ENCODE measurements at regions not wholly inside any gene's neighbourhood (a gene's known extent, or its start where the extent isn't known, plus 50 kb on each side); places are given as distances from the start of the nearest gene placed in this dataset.

DNA sequence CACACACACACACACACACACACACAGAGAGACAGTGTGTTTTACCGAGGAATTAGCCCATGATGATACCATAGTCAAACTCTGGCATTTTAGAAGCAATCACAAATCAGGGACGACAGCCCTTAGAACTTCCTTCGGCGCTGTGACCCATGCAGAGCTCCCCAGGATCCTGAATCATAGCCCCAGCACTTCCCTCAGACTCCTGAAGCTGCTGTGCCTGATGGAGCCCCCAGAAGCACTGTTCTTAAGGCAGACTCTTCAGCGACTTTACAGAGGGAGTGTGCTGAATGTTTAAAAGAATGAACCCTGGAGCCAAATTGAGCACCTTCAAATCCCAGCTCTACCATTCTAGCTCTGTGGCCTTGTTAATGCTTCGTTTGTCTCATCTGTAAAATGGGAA, 89.3 kb upstream of the LIPC start:
- Mint-ChIP-seq H3K36me3 (ENCODE audit: low read depth) (no peaks in the 10 kb centered on the region), H3K4me3 (no peak overlapping the region), H3K4me1 (ENCODE audit: low read depth) (no peaks in the 10 kb centered on the region), H3K9me3 (peaks cover 1% of the 10 kb centered on the region), H3K27ac (no peak overlapping the region), H3K27me3 (no peaks in the 10 kb centered on the region)
- POLR2A ChIA-PET = no interaction called here
- intact Hi-C loops (cut with micrococcal nuclease) = no loop called here
- TF ChIP-seq, protein P1, sequence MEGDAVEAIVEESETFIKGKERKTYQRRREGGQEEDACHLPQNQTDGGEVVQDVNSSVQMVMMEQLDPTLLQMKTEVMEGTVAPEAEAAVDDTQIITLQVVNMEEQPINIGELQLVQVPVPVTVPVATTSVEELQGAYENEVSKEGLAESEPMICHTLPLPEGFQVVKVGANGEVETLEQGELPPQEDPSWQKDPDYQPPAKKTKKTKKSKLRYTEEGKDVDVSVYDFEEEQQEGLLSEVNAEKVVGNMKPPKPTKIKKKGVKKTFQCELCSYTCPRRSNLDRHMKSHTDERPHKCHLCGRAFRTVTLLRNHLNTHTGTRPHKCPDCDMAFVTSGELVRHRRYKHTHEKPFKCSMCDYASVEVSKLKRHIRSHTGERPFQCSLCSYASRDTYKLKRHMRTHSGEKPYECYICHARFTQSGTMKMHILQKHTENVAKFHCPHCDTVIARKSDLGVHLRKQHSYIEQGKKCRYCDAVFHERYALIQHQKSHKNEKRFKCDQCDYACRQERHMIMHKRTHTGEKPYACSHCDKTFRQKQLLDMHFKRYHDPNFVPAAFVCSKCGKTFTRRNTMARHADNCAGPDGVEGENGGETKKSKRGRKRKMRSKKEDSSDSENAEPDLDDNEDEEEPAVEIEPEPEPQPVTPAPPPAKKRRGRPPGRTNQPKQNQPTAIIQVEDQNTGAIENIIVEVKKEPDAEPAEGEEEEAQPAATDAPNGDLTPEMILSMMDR (IDR thresholded peaks at IDR 0.05) = no peak
- CTCF ChIA-PET = interaction anchor here (1.3 kb wide), 1 partner anchor 39 kb away, joined by 3 read pairs; no protein-coding TSS in a partner anchor
- ATAC-seq (no peak), DNase-seq (no peak)

DNA sequence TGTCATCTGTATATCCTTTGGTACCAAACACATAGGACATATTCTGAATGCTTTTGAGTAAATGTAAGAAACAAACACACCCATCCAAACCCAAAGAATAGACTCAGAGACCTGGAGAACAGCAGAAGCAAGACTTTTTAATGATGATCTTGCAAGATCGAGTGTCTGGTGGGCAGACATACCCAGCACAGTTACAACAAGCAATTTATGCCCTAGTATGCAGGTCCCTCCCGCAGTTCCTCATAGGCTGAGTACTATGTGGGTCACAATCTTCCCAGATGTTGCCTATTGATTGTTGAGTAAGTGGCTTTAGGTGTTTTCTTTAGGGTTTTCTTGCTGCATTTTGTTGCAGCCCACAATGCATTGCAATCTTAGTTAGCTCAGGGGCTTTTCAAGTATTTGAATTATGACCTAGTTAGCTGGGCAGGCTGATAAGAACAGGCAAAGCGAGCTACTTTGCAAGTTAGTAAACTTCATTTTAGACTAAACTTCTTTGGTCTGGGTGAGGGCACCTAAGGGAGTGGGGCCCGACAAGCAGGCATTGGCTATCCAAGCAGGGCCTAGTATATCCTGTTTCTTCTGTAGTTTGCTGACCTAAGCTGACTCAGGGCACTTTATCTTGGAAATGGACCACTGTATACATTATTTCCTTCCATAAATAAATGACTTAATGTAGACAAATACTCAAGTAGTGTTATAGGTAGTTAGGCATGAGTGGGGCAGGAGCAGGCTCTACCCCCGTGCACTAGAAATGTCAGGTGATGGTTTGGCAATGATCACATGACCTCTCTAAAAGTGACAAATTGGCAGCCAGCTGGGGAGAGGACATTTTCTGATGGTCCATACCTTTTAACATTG, 87.3 kb upstream of the LIPC start:
- no peaks in the 10 kb centered on the region for H3K36me3 Mint-ChIP-seq (ENCODE audit: low read depth)
- DNase-seq (no peak), ATAC-seq (no peak)
- H3K4me3 Mint-ChIP-seq = no peak overlapping the region
- peaks cover 3% of the 10 kb centered on the region for H3K4me1 Mint-ChIP-seq (ENCODE audit: low read depth)
- H3K27me3 Mint-ChIP-seq = no peaks in the 10 kb centered on the region
- POLR2A ChIA-PET = interaction anchor here (0.6 to 1.0 kb wide), 2 partner anchors 14 to 157 kb away, joined by 3 read pairs; no protein-coding TSS in a partner anchor
- CTCF ChIA-PET = interaction anchor here (1.3 kb wide), 1 partner anchor 10 kb away, joined by 4 read pairs; no protein-coding TSS in a partner anchor
- intact Hi-C loops (cut with micrococcal nuclease) = no loop called here
- peaks cover 1% of the 10 kb centered on the region for H3K9me3 Mint-ChIP-seq
- TF ChIP-seq, protein P1 (IDR thresholded peaks at IDR 0.05) = no peak
- H3K27ac Mint-ChIP-seq = no peak overlapping the region

DNA sequence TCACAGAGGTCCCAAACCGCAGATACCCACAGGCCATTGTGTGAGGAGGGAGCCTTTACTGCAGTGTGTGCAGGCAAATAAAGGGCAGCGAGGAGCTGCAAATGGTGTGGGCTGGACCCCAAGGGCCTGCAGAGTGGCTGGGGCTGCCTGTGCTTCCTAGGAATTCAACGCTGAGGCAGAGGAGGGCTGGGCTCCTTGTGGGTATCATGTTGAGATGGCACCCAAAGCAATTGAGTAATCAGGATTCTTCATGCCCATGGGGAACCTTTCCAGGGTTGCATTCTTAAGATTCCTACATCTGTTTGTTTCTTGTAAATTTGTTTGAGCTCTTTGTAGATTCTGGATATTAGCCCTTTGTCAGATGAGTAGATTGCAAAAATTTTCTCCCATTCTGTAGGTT, 85.4 kb upstream of the LIPC start:
- H3K27ac Mint-ChIP-seq = no peak overlapping the region
- no peaks in the 10 kb centered on the region for H3K36me3 Mint-ChIP-seq (ENCODE audit: low read depth)
- peaks cover 3% of the 10 kb centered on the region for H3K4me1 Mint-ChIP-seq (ENCODE audit: low read depth)
- H3K27me3 Mint-ChIP-seq = no peaks in the 10 kb centered on the region
- ATAC-seq (no peak), DNase-seq (no peak)
- ChIA-PET POLR2A (no interaction called here), CTCF (no interaction called here)
- H3K9me3 Mint-ChIP-seq = peaks cover 1% of the 10 kb centered on the region
- intact Hi-C loops (cut with micrococcal nuclease) = no loop called here
- no peak overlapping the region for H3K4me3 Mint-ChIP-seq
- TF ChIP-seq, protein P1 (IDR thresholded peaks at IDR 0.05) = no peak

DNA sequence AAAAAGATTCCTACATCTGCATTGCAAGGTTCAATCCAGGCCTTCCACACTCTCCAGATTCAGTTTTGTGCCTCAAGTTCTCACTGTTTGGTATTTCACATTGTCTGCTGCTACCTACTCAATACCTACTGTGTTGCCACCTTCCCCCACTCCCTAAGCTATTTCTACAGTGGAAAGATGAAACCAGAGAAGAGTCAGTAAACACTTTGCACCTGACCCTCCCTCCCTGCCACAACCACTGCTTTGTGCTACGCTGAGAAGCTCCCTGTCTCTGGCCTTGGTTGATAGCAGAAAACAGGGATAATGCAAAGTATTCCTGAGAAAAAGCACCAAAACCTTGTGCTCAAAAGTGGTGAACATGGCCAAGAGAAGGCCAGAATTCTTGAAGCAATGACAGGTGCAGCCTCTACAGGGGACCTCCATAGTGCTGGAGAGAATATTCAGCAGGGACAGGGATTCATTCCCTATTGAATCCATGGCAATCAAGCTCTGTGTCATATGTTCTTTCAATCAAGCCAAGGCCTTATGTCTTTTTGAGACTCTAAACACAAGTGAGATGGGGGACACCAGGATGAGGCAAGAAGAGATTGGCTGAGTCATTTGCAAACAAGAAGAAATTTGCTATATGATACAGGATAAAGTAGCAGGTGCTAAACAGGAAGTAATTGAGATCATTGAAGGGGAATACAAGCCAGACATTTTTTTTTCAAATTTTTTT, 83.5 kb upstream of the LIPC start:
- H3K36me3 Mint-ChIP-seq (ENCODE audit: low read depth) = no peaks in the 10 kb centered on the region
- POLR2A ChIA-PET = no interaction called here
- DNase-seq (no peak), ATAC-seq (peak; percentile 62)
- H3K4me3 Mint-ChIP-seq = no peak overlapping the region
- intact Hi-C loops (cut with micrococcal nuclease) = no loop called here
- TF ChIP-seq, protein P1 (IDR thresholded peaks at IDR 0.05) = no peak
- peaks cover 1% of the 10 kb centered on the region for H3K9me3 Mint-ChIP-seq
- CTCF ChIA-PET = no interaction called here
- no peaks in the 10 kb centered on the region for H3K27me3 Mint-ChIP-seq
- H3K27ac Mint-ChIP-seq = no peak overlapping the region
- H3K4me1 Mint-ChIP-seq (ENCODE audit: low read depth) = peaks cover 3% of the 10 kb centered on the region
